HEK293 (cell line): ENCODE measurements at regions not wholly inside any gene's neighbourhood (a gene's known extent, or its start where the extent isn't known, plus 50 kb on each side); places are given as distances from the start of the nearest gene placed in this dataset.

Source experiments
- MEIS1 ChIP-seq: sonication (generic); formaldehyde crosslinking; IDR thresholded peaks from 2 replicates; pipeline ENCODE4 v1.8.1; 2022; ENCODE audit warnings: missing genetic modification reagents, mild to moderate bottlenecking, borderline replicate concordance
- ZFP3 ChIP-seq: fragments of 450-650 bp; formaldehyde crosslinking; IDR thresholded peaks from 2 replicates; pipeline ENCODE4 v1.5.1; 2016; ENCODE audit warnings: low read depth, missing biosample characterization, missing genetic modification characterization
- ZNF121 ChIP-seq: fragments of 450-650 bp; formaldehyde crosslinking; IDR thresholded peaks from 2 replicates; pipeline ENCODE4 v1.5.1; 2016; ENCODE audit warnings: missing biosample characterization, missing genetic modification characterization
- ZNF138 ChIP-seq: fragments of 450-650 bp; formaldehyde crosslinking; IDR thresholded peaks from 2 replicates; pipeline ENCODE4 v1.5.1; 2016; ENCODE audit warnings: missing biosample characterization, missing genetic modification characterization, borderline replicate concordance
- ZNF274 ChIP-seq, 2 experiments: fragments of 200-500 bp in 1 of 2; fragments of 450-650 bp in 1 of 2; sonication (Bioruptor generic) in 1 of 2; formaldehyde crosslinking in 1 of 2; IDR thresholded peaks; 2 replicates each; pipeline versions ENCODE4 v1.5.1 to v1.6.1; 2014 to 2016; ENCODE audit warnings: borderline replicate concordance in 1 of 2, inconsistent platforms in 1 of 2, low read length in 1 of 2, missing biosample characterization in 1 of 2, missing genetic modification characterization in 1 of 2
- TF ChIP-seq, protein P1 (sequence below): fragments of 450-650 bp; formaldehyde crosslinking; IDR thresholded peaks from 2 replicates; pipeline ENCODE4 v1.5.1; 2016; ENCODE audit warnings: missing biosample characterization, missing genetic modification characterization

DNA sequence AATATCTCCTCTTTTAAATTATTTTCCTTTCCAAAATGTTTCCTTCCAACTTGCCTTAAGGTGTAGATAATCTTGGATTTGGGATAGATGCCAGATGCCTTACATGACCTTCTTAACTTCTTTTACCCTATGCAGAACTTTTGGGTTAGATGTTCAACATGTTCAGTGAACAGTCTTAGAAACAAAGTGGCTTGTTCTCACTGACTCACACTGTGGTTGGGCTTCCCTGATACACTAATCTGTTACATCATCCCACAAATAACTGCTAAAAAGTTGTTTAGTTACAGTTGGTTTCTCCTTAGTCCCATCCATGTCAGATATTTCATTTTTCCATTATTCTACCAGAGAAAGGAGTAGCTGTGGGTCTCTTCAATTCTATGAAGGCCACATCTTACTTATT lies 2638.2 kb downstream of the PCDH9 start:
- TF ChIP-seq MEIS1 (CRISPR knock-in tag) (no peak), ZNF138 (no peak), ZNF274 (IDR thresholded peaks at IDR 0.05; ENCODE audit: low read length) (no peak), ZNF274 (tag by site-specific recombination; IDR thresholded peaks at IDR 0.05; ENCODE audit: borderline replicate concordance) (no peak), ZNF121 (tag by site-specific recombination) (no peak), ZFP3 (tag by site-specific recombination) (no peak)
- TF ChIP-seq, protein P1, sequence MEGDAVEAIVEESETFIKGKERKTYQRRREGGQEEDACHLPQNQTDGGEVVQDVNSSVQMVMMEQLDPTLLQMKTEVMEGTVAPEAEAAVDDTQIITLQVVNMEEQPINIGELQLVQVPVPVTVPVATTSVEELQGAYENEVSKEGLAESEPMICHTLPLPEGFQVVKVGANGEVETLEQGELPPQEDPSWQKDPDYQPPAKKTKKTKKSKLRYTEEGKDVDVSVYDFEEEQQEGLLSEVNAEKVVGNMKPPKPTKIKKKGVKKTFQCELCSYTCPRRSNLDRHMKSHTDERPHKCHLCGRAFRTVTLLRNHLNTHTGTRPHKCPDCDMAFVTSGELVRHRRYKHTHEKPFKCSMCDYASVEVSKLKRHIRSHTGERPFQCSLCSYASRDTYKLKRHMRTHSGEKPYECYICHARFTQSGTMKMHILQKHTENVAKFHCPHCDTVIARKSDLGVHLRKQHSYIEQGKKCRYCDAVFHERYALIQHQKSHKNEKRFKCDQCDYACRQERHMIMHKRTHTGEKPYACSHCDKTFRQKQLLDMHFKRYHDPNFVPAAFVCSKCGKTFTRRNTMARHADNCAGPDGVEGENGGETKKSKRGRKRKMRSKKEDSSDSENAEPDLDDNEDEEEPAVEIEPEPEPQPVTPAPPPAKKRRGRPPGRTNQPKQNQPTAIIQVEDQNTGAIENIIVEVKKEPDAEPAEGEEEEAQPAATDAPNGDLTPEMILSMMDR (tag by site-specific recombination) = no peak
